ENCODE measurements at regions not wholly inside any gene's neighbourhood (a gene's known extent, or its start where the extent isn't known, plus 50 kb on each side); places are given as distances from the start of the nearest gene placed in this dataset.

DNA sequence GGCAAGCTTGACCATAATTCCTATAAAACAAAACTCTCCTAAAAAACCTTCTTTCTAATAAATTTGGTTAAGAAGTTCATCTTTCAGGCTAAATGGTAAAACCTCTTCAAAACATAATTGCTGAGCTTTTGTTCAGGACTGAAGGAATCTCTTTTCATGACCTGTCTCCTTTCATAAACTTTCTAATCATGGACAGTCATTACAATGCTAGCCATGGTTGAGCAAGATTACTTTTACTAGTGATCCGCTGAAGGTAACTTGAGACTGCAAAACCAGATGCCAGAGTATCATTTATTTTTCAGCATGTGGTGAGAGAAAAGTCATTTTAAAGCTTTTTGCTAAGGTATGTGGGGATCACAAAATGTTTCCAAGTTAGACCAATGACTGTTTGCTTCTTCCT, 186.4 kb upstream of the RHOBTB1 start:
- Histone ChIP-seq H3K36me3 (ENCODE audit: control insufficient read depth in 2 of 2, extremely low read depth in 1 of 2, insufficient read depth in 1 of 2, low read length in 1 of 2) (no peaks in the 10 kb centered on the region), H3K27ac (ENCODE audit: low read length) (no peak overlapping the region), H3K9me3 (no peaks in the 10 kb centered on the region), H3K4me1 (ENCODE audit: control insufficient read depth in 1 of 2, extremely low read depth in 1 of 2, insufficient read depth in 2 of 2, low read length in 2 of 2) (peaks cover 0 to 5% of the 10 kb centered on the region in 2 experiments), H3K27me3 (replicated peaks in 1 of 2; ENCODE audit: control insufficient read depth in 2 of 2, extremely low read depth in 1 of 2, insufficient read depth in 2 of 2, low read length in 1 of 2) (no peaks in the 10 kb centered on the region), H3K4me3 (ENCODE audit: control insufficient read depth in 1 of 2, extremely low read depth in 1 of 2, low read length in 1 of 2) (no peak overlapping the region)
- no peak for ATAC-seq (replicated peaks in 1 of 4)
- no peak overlapping the region for H3K4me3 Mint-ChIP-seq
- H3K9me3 Mint-ChIP-seq = no peaks in the 10 kb centered on the region
- no peaks in the 10 kb centered on the region for H3K27me3 Mint-ChIP-seq
- ChIA-PET CTCF (interaction anchor here in 1 of 2 donors (0.7 kb wide), 1 partner anchor 22 kb away, joined by 3 read pairs; no protein-coding TSS in a partner anchor), POLR2A (no interaction called here)
- WGBS (ENCODE audit: insufficient coverage) = no CpG with 5 or more reads among the region's 1 CpG
- H3K36me3 Mint-ChIP-seq = no peaks in the 10 kb centered on the region
- no peak overlapping the region for H3K27ac Mint-ChIP-seq
- no peaks in the 10 kb centered on the region for H3K4me1 Mint-ChIP-seq
- no peak for DNase-seq

DNA sequence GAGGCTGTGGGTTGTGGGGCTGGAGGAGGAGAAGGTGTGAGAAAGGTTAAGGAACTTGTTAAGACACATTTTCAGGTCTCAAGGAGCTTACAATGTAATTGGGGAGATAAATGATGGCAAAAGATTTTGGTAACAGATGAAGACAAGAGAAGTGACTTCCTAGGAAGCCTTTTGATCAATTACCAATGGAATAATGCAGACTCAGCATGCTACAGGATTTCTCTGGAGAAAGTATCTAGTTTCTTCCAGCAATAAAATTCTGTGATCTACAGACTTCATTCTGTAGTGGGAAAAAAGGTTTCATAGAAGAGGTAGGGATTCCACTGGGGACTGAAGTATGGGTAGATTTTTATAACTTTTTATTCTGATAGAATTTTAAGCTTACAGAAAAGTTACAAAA, 184.2 kb upstream of the RHOBTB1 start:
- ATAC-seq (replicated peaks in 1 of 4) = no peak
- no peaks in the 10 kb centered on the region for H3K4me1 Mint-ChIP-seq
- Histone ChIP-seq H3K27ac (ENCODE audit: low read length) (no peak overlapping the region), H3K4me1 (ENCODE audit: control insufficient read depth in 1 of 2, extremely low read depth in 1 of 2, insufficient read depth in 2 of 2, low read length in 2 of 2) (peaks cover 0 to 11% of the 10 kb centered on the region in 2 experiments), H3K4me3 (ENCODE audit: control insufficient read depth in 1 of 2, extremely low read depth in 1 of 2, low read length in 1 of 2) (no peak overlapping the region), H3K27me3 (replicated peaks in 1 of 2; ENCODE audit: control insufficient read depth in 2 of 2, extremely low read depth in 1 of 2, insufficient read depth in 2 of 2, low read length in 1 of 2) (no peaks in the 10 kb centered on the region), H3K36me3 (ENCODE audit: control insufficient read depth in 2 of 2, extremely low read depth in 1 of 2, insufficient read depth in 1 of 2, low read length in 1 of 2) (no peaks in the 10 kb centered on the region), H3K9me3 (no peaks in the 10 kb centered on the region)
- no peak for DNase-seq
- H3K27me3 Mint-ChIP-seq = no peaks in the 10 kb centered on the region
- H3K36me3 Mint-ChIP-seq = no peaks in the 10 kb centered on the region
- ChIA-PET CTCF (no interaction called here), POLR2A (no interaction called here)
- no peak overlapping the region for H3K27ac Mint-ChIP-seq
- no peak overlapping the region for H3K4me3 Mint-ChIP-seq
- no peaks in the 10 kb centered on the region for H3K9me3 Mint-ChIP-seq

DNA sequence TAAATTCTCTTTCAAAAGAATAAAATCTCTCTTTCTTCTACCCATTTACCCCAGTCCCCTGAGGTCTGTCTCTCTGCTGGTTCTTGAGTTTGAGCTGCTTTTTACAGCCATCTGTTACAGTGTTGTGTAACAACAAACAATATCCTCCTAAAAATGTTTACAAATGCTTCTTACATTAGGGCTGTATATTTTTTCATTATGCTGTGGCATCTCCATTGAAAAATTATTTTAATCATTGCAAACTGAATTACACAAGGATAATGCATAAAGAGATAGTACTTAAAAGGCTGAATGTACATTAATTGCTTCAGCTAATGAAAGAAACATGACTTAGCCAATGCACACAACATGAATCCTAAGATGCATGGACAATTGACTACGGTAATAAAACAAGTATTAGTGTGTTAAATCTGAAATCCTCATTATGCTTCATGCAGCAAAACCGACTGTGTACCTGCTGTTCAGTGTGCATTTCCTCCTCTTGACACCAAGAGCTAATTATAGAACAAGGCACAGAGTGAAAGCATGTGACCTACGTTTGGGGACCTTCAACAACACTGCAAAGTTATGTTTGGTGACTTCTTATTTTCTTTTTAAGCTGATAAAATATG, 181.7 kb upstream of the RHOBTB1 start:
- H3K27me3 Mint-ChIP-seq = peaks cover 0 to 3% of the 10 kb centered on the region in 2 donors
- H3K27ac ChIP-seq (ENCODE audit: low read length) = no peak overlapping the region
- no CpG with 5 or more reads among the region's 3 CpGs for WGBS (ENCODE audit: insufficient coverage)
- no peak overlapping the region for H3K4me3 Mint-ChIP-seq
- CTCF ChIA-PET = no interaction called here
- H3K9me3 Mint-ChIP-seq = no peaks in the 10 kb centered on the region
- H3K4me3 ChIP-seq (ENCODE audit: control insufficient read depth in 1 of 2, extremely low read depth in 1 of 2, low read length in 1 of 2) = no peak overlapping the region
- DNase-seq (no peak), ATAC-seq (replicated peaks in 1 of 4) (no peak)
- H3K9me3 ChIP-seq = no peaks in the 10 kb centered on the region
- H3K27me3 ChIP-seq (replicated peaks in 1 of 2; ENCODE audit: control insufficient read depth in 2 of 2, extremely low read depth in 1 of 2, insufficient read depth in 2 of 2, low read length in 1 of 2) = no peaks in the 10 kb centered on the region
- H3K4me1 Mint-ChIP-seq = no peaks in the 10 kb centered on the region
- H3K36me3 Mint-ChIP-seq = no peaks in the 10 kb centered on the region
- POLR2A ChIA-PET = no interaction called here
- peaks cover 0 to 11% of the 10 kb centered on the region in 2 experiments for H3K4me1 ChIP-seq (ENCODE audit: control insufficient read depth in 1 of 2, extremely low read depth in 1 of 2, insufficient read depth in 2 of 2, low read length in 2 of 2)
- H3K36me3 ChIP-seq (ENCODE audit: control insufficient read depth in 2 of 2, extremely low read depth in 1 of 2, insufficient read depth in 1 of 2, low read length in 1 of 2) = no peaks in the 10 kb centered on the region
- no peak overlapping the region for H3K27ac Mint-ChIP-seq

DNA sequence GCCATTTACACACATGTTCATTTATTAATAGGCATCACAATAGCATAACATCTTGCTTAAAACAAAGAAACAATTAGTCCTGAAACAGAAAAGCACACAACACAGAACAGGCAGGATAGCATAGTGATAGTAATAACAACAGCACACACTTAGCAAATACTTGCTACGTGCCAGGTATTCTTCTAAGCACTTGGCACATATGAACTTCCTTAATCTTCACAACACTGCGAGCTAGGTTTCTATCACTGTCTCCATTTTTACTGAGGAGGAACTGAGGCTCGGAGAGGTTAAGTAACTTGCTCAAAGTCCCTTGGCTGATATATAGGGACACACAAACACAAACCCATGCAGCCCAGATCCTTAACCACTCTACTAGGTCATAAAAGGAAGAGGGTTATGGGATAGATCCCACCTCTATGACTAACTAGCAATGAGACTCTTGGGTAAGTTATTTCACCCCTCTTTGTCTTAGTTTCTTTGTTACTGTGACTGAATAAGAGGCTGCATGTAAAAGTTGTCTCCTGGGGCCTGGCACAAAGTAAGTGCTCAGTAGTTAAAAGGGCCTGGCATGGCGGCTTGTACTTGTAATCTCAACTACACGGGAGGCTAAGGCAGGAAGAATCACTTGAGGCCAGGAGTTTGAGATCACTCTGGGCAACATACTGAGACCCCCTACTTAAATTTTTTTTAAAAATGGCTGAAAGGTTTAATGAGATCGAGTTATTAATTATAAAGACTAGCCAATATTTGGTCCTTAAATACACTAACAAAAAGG, 181.0 kb upstream of the RHOBTB1 start:
- Histone ChIP-seq H3K27ac (ENCODE audit: low read length) (no peak overlapping the region), H3K4me1 (ENCODE audit: control insufficient read depth in 1 of 2, extremely low read depth in 1 of 2, insufficient read depth in 2 of 2, low read length in 2 of 2) (peaks cover 0 to 11% of the 10 kb centered on the region in 2 experiments), H3K27me3 (replicated peaks in 1 of 2; ENCODE audit: control insufficient read depth in 2 of 2, extremely low read depth in 1 of 2, insufficient read depth in 2 of 2, low read length in 1 of 2) (no peaks in the 10 kb centered on the region), H3K4me3 (ENCODE audit: control insufficient read depth in 1 of 2, extremely low read depth in 1 of 2, low read length in 1 of 2) (no peak overlapping the region), H3K9me3 (no peaks in the 10 kb centered on the region), H3K36me3 (ENCODE audit: control insufficient read depth in 2 of 2, extremely low read depth in 1 of 2, insufficient read depth in 1 of 2, low read length in 1 of 2) (no peaks in the 10 kb centered on the region)
- Mint-ChIP-seq H3K27me3 (peaks cover 0 to 3% of the 10 kb centered on the region in 2 donors), H3K9me3 (no peaks in the 10 kb centered on the region), H3K4me3 (no peak overlapping the region), H3K27ac (no peak overlapping the region), H3K4me1 (no peaks in the 10 kb centered on the region), H3K36me3 (no peaks in the 10 kb centered on the region)
- no CpG with 5 or more reads among the region's 6 CpGs for WGBS (ENCODE audit: insufficient coverage)
- no peak for DNase-seq
- CTCF ChIA-PET = no interaction called here
- POLR2A ChIA-PET = no interaction called here
- no peak for ATAC-seq (replicated peaks in 1 of 4)

DNA sequence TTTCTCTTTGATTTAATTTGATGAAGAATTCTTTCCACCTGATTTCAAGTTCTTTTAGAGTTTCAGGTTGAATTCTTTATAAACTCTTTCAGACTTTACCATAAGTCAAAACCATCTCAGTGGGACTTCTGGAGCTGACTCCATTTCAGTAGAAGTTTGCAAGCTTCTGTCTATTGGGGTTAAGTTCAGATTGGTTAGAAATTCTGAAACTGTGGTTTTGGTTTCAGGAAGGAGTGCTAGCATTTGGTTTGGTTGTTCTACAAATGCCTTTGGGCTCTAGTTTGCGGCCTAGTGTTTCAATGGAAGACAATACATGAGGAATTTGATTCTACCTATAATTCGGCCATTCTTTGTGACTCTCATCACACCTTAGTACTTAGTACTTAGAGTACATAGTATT, 176.8 kb upstream of the RHOBTB1 start:
- no peaks in the 10 kb centered on the region for H3K36me3 Mint-ChIP-seq
- H3K27me3 Mint-ChIP-seq = peaks cover 0 to 9% of the 10 kb centered on the region in 2 donors
- no peak overlapping the region for H3K4me3 Mint-ChIP-seq
- Histone ChIP-seq H3K9me3 (no peaks in the 10 kb centered on the region), H3K4me1 (ENCODE audit: control insufficient read depth in 1 of 2, extremely low read depth in 1 of 2, insufficient read depth in 2 of 2, low read length in 2 of 2) (peaks cover 0 to 10% of the 10 kb centered on the region in 2 experiments), H3K4me3 (ENCODE audit: control insufficient read depth in 1 of 2, extremely low read depth in 1 of 2, low read length in 1 of 2) (no peak overlapping the region), H3K36me3 (ENCODE audit: control insufficient read depth in 2 of 2, extremely low read depth in 1 of 2, insufficient read depth in 1 of 2, low read length in 1 of 2) (no peaks in the 10 kb centered on the region), H3K27me3 (replicated peaks in 1 of 2; ENCODE audit: control insufficient read depth in 2 of 2, extremely low read depth in 1 of 2, insufficient read depth in 2 of 2, low read length in 1 of 2) (no peaks in the 10 kb centered on the region), H3K27ac (ENCODE audit: low read length) (no peak overlapping the region)
- no peaks in the 10 kb centered on the region for H3K4me1 Mint-ChIP-seq
- POLR2A ChIA-PET = no interaction called here
- no peak overlapping the region for H3K27ac Mint-ChIP-seq
- DNase-seq (no peak), ATAC-seq (replicated peaks in 1 of 4) (no peak)
- WGBS (ENCODE audit: insufficient coverage) = no CpG with 5 or more reads among the region's 2 CpGs
- CTCF ChIA-PET = no interaction called here
- H3K9me3 Mint-ChIP-seq = no peaks in the 10 kb centered on the region

DNA sequence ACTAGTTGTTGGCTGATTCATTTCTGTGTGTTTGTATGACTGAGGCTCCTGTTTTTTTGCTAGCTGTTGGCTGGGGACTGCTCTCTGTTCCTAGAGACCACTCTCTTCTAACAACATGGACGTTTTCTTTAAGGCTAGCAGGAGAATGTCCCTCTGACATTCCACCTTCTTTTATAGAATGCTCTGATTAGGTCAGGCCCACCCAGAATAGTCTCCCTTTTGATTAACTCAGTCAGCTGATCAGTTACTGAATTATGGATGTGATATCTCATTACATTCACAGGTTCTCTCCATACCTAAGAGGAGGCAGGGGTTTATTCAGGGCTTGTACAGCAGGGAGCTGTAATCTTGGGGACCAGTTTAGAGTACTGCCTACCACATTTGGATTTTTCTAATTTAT, 175.6 kb upstream of the RHOBTB1 start:
- H3K4me3 Mint-ChIP-seq = no peak overlapping the region
- Histone ChIP-seq H3K9me3 (no peaks in the 10 kb centered on the region), H3K27ac (ENCODE audit: low read length) (no peak overlapping the region), H3K4me3 (ENCODE audit: control insufficient read depth in 1 of 2, extremely low read depth in 1 of 2, low read length in 1 of 2) (no peak overlapping the region), H3K36me3 (ENCODE audit: control insufficient read depth in 2 of 2, extremely low read depth in 1 of 2, insufficient read depth in 1 of 2, low read length in 1 of 2) (no peaks in the 10 kb centered on the region), H3K27me3 (replicated peaks in 1 of 2; ENCODE audit: control insufficient read depth in 2 of 2, extremely low read depth in 1 of 2, insufficient read depth in 2 of 2, low read length in 1 of 2) (no peaks in the 10 kb centered on the region), H3K4me1 (ENCODE audit: control insufficient read depth in 1 of 2, extremely low read depth in 1 of 2, insufficient read depth in 2 of 2, low read length in 2 of 2) (peaks cover 0 to 1% of the 10 kb centered on the region in 2 experiments)
- no peaks in the 10 kb centered on the region for H3K9me3 Mint-ChIP-seq
- H3K36me3 Mint-ChIP-seq = no peaks in the 10 kb centered on the region
- CTCF ChIA-PET = no interaction called here
- no CpG with 5 or more reads among the region's 1 CpG for WGBS (ENCODE audit: insufficient coverage)
- POLR2A ChIA-PET = no interaction called here
- H3K27ac Mint-ChIP-seq = no peak overlapping the region
- DNase-seq = no peak
- no peak for ATAC-seq (replicated peaks in 1 of 4)
- no peaks in the 10 kb centered on the region for H3K4me1 Mint-ChIP-seq
- peaks cover 3 to 9% of the 10 kb centered on the region in 2 donors for H3K27me3 Mint-ChIP-seq
